ENCODE measurements at regions not wholly inside any gene's neighbourhood (a gene's known extent, or its start where the extent isn't known, plus 50 kb on each side); places are given as distances from the start of the nearest gene placed in this dataset.

DNA sequence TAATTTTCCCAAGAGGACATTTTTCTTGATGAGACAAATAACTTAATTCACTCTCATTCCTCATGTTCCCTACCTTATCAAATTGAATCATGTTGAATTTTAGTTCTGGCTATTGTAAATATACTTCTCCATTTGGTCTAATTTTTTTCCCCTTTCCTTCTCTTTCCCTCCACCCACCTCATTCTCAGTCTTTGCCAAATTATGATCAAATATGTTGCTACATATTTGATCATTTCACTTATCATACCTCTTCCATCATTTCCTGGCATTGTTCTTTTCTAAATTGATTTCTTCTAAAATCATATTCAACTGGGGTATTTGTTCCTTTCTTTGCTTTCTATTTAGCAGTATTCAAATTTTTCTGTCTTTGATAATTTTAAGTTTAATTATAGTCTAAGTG lies 52.3 kb downstream of the HDGFL1 start:
- ChIA-PET CTCF (ENCODE audit: low intra/inter-chr PET ratio, low total read pairs) (no interaction called here), POLR2A (no interaction called here)
- peaks cover 60% of the 10 kb centered on the region for H3K9me3 ChIP-seq (ENCODE audit: low read length)
- no peaks in the 10 kb centered on the region for H3K79me2 ChIP-seq (ENCODE audit: insufficient read depth, low read length)
- ATAC-seq (no peak), FAIRE-seq (no peak), DNase-seq (ENCODE audit: low spot score) (no peak)
- no peak overlapping the region for H3K4me2 ChIP-seq (ENCODE audit: low read depth, low read length)
- H3K36me3 ChIP-seq (replicated peaks in 1 of 2; ENCODE audit: control insufficient read depth in 1 of 2, insufficient read depth in 2 of 2, low read length in 2 of 2): no peaks in the 10 kb centered on the region
- BruUV-seq (replicated peaks): no TSS peak
- TF ChIP-seq TCF7L2 (IDR thresholded peaks at IDR 0.05; ENCODE audit: low read depth, low read length): no peak
- TF ChIP-seq, protein P1, sequence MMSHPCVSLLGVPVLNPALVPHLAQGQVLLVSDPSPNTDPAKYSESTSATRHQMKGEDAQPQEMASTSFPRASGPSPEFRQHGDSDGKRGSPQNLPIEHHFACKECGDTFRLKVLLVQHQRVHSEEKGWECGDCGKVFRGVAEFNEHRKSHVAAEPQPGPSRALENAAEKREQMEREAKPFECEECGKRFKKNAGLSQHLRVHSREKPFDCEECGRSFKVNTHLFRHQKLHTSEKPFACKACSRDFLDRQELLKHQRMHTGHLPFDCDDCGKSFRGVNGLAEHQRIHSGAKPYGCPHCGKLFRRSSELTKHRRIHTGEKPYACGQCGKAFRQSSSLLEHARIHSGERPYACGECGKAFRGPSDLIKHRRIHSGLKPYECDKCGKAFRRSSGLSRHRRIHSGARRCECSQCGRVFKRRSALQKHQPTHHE (CRISPR knock-in tag; IDR thresholded peaks at IDR 0.05; ENCODE audit: borderline replicate concordance): no peak
- intact Hi-C loops (cut with micrococcal nuclease; ENCODE audit: unreplicated experiment): no loop called here
- H3K4me3 ChIP-seq (replicated peaks in 1 of 3; ENCODE audit: insufficient read depth in 1 of 3, low read depth in 2 of 3, low read length in 3 of 3): no peak overlapping the region
- no peaks in the 10 kb centered on the region for H3K4me1 ChIP-seq (ENCODE audit: insufficient read depth, low read length)
- H3K9ac ChIP-seq (ENCODE audit: insufficient read depth, low read depth, low read length): no peak overlapping the region
- H4K20me1 ChIP-seq (ENCODE audit: insufficient read depth, low read length): no peaks in the 10 kb centered on the region
- H3K27ac ChIP-seq (ENCODE audit: extremely low read length, insufficient read depth, low read length): no peak overlapping the region
- H2AFZ ChIP-seq (ENCODE audit: low read length): no peak overlapping the region
- no peaks in the 10 kb centered on the region for H3K27me3 ChIP-seq (ENCODE audit: control insufficient read depth in 1 of 2, insufficient read depth in 2 of 2, low read length in 2 of 2)
- in situ Hi-C loops (cut with HindIII; ENCODE audit: extremely low pct_ligation_motif_present, low pct_unique_long_range_greater_than_20kb): no loop called here

DNA sequence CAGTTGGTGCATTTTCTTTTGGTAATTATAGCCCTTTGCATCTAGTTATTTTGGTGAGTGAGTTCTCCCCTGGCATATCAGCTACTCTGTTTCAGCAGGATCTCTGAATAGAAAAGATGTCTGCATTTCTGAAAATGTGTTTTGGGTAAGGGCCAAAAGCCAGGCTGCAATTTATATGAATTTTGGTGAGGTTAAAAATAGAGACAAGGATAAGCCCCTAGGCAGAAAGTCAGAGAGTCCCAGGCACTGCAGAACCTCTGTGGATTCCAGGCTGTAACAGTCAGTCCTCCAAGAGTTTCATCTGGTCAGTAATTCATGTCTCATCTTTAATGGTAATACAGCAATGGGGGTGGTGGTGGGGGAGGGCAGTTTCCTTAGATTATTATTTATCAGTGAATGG lies 53.0 kb downstream of the HDGFL1 start:
- Histone ChIP-seq H2AFZ (ENCODE audit: low read length) (no peak overlapping the region), H3K4me3 (replicated peaks in 1 of 3; ENCODE audit: insufficient read depth in 1 of 3, low read depth in 2 of 3, low read length in 3 of 3) (no peak overlapping the region), H4K20me1 (ENCODE audit: insufficient read depth, low read length) (no peaks in the 10 kb centered on the region), H3K4me2 (ENCODE audit: low read depth, low read length) (no peak overlapping the region), H3K9ac (ENCODE audit: insufficient read depth, low read depth, low read length) (no peak overlapping the region), H3K79me2 (ENCODE audit: insufficient read depth, low read length) (no peaks in the 10 kb centered on the region), H3K4me1 (ENCODE audit: insufficient read depth, low read length) (no peaks in the 10 kb centered on the region), H3K36me3 (replicated peaks in 1 of 2; ENCODE audit: control insufficient read depth in 1 of 2, insufficient read depth in 2 of 2, low read length in 2 of 2) (no peaks in the 10 kb centered on the region), H3K9me3 (ENCODE audit: low read length) (peaks cover 63% of the 10 kb centered on the region), H3K27me3 (ENCODE audit: control insufficient read depth in 1 of 2, insufficient read depth in 2 of 2, low read length in 2 of 2) (no peaks in the 10 kb centered on the region), H3K27ac (ENCODE audit: extremely low read length, insufficient read depth, low read length) (no peak overlapping the region)
- BruUV-seq (replicated peaks): no TSS peak
- intact Hi-C loops (cut with micrococcal nuclease; ENCODE audit: unreplicated experiment) (no loop called here), in situ Hi-C loops (cut with HindIII; ENCODE audit: extremely low pct_ligation_motif_present, low pct_unique_long_range_greater_than_20kb) (no loop called here)
- FAIRE-seq: no peak
- POLR2A ChIA-PET: no interaction called here
- DNase-seq (ENCODE audit: low spot score): no peak
- CTCF ChIA-PET (ENCODE audit: low intra/inter-chr PET ratio, low total read pairs): no interaction called here
- no peak for ATAC-seq
- no peak for TF ChIP-seq U2AF2 (IDR thresholded peaks at IDR 0.05; ENCODE audit: low read depth, low read length)
- TF ChIP-seq ZNF205 (CRISPR knock-in tag; IDR thresholded peaks at IDR 0.05): no peak
- TF ChIP-seq ELF3 (CRISPR knock-in tag; IDR thresholded peaks at IDR 0.05): no peak
- TF ChIP-seq, protein P2, sequence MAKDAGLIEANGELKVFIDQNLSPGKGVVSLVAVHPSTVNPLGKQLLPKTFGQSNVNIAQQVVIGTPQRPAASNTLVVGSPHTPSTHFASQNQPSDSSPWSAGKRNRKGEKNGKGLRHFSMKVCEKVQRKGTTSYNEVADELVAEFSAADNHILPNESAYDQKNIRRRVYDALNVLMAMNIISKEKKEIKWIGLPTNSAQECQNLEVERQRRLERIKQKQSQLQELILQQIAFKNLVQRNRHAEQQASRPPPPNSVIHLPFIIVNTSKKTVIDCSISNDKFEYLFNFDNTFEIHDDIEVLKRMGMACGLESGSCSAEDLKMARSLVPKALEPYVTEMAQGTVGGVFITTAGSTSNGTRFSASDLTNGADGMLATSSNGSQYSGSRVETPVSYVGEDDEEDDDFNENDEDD (CRISPR knock-in tag; IDR thresholded peaks at IDR 0.05; ENCODE audit: borderline replicate concordance): no peak
- no peak for TF ChIP-seq ZNF354B (CRISPR knock-in tag; IDR thresholded peaks at IDR 0.05)
- no peak for TF ChIP-seq HNRNPL (IDR thresholded peaks at IDR 0.05; ENCODE audit: low read depth, low read length)
- no peak for TF ChIP-seq IRF2 (CRISPR knock-in tag; IDR thresholded peaks at IDR 0.05)
- no peak for TF ChIP-seq ZNF24 (IDR thresholded peaks at IDR 0.05)
- no peak for TF ChIP-seq MYNN (CRISPR knock-in tag; IDR thresholded peaks at IDR 0.05; ENCODE audit: low read depth)
- TF ChIP-seq ZNF446 (CRISPR knock-in tag; IDR thresholded peaks at IDR 0.05): no peak
- no peak for TF ChIP-seq SP1 (IDR thresholded peaks at IDR 0.05)
- TF ChIP-seq SP1 (CRISPR knock-in tag; IDR thresholded peaks at IDR 0.05): no peak
- TF ChIP-seq ZSCAN25 (CRISPR knock-in tag; IDR thresholded peaks at IDR 0.05): no peak
- no peak for TF ChIP-seq SNAPC2 (CRISPR knock-in tag; IDR thresholded peaks at IDR 0.05)
- no peak for TF ChIP-seq ZNF607 (CRISPR knock-in tag; IDR thresholded peaks at IDR 0.05; ENCODE audit: borderline replicate concordance)

All from HepG2 (cell line).